ENCODE measurements at regions not wholly inside any gene's neighbourhood (a gene's known extent, or its start where the extent isn't known, plus 50 kb on each side); places are given as distances from the start of the nearest gene placed in this dataset.

- no peak for TF ChIP-seq CTCF (IDR thresholded peaks at IDR 0.05; ENCODE audit: control extremely low read depth, extremely low read depth, low read depth, missing control alignments)
- CTCF ChIA-PET = no interaction called here
- POLR2A ChIA-PET = no interaction called here
- no peak for DNase-seq (ENCODE audit: extremely low spot score)
Measured at GRCh38 chr18:78861116-78861515, 118.5 kb upstream of the SALL3 start.

- ChIA-PET POLR2A (no interaction called here), CTCF (no interaction called here)
- DNase-seq (ENCODE audit: extremely low spot score) = no peak
- no peak for TF ChIP-seq CTCF (IDR thresholded peaks at IDR 0.05; ENCODE audit: control extremely low read depth, extremely low read depth, low read depth, missing control alignments)
Measured at GRCh38 chr18:78861706-78862105, 117.9 kb upstream of the SALL3 start.

GRCh38 chr18:78862395-78862794 lies 117.2 kb upstream of the SALL3 start:
- TF ChIP-seq CTCF (IDR thresholded peaks at IDR 0.05; ENCODE audit: control extremely low read depth, extremely low read depth, low read depth, missing control alignments) = no peak
- CTCF ChIA-PET = no interaction called here
- DNase-seq (ENCODE audit: extremely low spot score) = no peak
- POLR2A ChIA-PET = no interaction called here

GRCh38 chr18:78865056-78865598 lies 114.5 kb upstream of the SALL3 start:
- DNase-seq (ENCODE audit: extremely low spot score) = no peak
- TF ChIP-seq CTCF (IDR thresholded peaks at IDR 0.05; ENCODE audit: control extremely low read depth, extremely low read depth, low read depth, missing control alignments) = no peak
- POLR2A ChIA-PET = no interaction called here

GRCh38 chr18:78865771-78866310 lies 113.8 kb upstream of the SALL3 start:
- no peak for DNase-seq (ENCODE audit: extremely low spot score)
- ChIA-PET CTCF (no interaction called here), POLR2A (no interaction called here)
- TF ChIP-seq CTCF (IDR thresholded peaks at IDR 0.05; ENCODE audit: control extremely low read depth, extremely low read depth, low read depth, missing control alignments) = no peak

More at GRCh38 chr18:78865056-78865598, 114.5 kb upstream of the SALL3 start:
- CTCF ChIA-PET = interaction anchor here (0.9 kb wide), 1 partner anchor 9 kb away, joined by 3 read pairs; no protein-coding TSS in a partner anchor

GRCh38 chr18:78867131-78867530 lies 112.5 kb upstream of the SALL3 start:
- no peak for TF ChIP-seq CTCF (IDR thresholded peaks at IDR 0.05; ENCODE audit: control extremely low read depth, extremely low read depth, low read depth, missing control alignments)
- ChIA-PET POLR2A (no interaction called here), CTCF (no interaction called here)
- no peak for DNase-seq (ENCODE audit: extremely low spot score)

Data from GM10248 (cell line).